Activated T-cell treated with anti-CD3 and anti-CD28 coated beads, Interleukin-2, amount 50 U/mL, for 24 hours (primary cell): ENCODE measurements at regions not wholly inside any gene's neighbourhood (a gene's known extent, or its start where the extent isn't known, plus 50 kb on each side); places are given as distances from the start of the nearest gene placed in this dataset.
"Not testable (repeated sequence)": the region's sequence is repeated elsewhere in the genome, so short reads cannot be mapped to it uniquely, and the experiment has no call there.

Experiments used
- DNase-seq: peaks from one replicate; pipeline ENCODE4 v3.0.0-alpha.2; 2020
- H3K27ac Mint-ChIP-seq: 2 replicates; pipeline ENCODE4 v1.8.0; 2020; ENCODE audit warnings: mild to moderate bottlenecking, mixed read lengths
- H3K27me3 Mint-ChIP-seq: 2 replicates; pipeline ENCODE4 v1.8.0; 2020; ENCODE audit warnings: mixed read lengths
- H3K36me3 Mint-ChIP-seq: 2 replicates; pipeline ENCODE4 v1.8.0; 2020; ENCODE audit warnings: low read depth, mixed read lengths
- H3K4me1 Mint-ChIP-seq: 2 replicates; pipeline ENCODE4 v1.8.0; 2020; ENCODE audit warnings: low read depth, mixed read lengths
- H3K4me3 Mint-ChIP-seq: 2 replicates; pipeline ENCODE4 v1.8.0; 2020; ENCODE audit warnings: mild to moderate bottlenecking, moderate library complexity, mixed read lengths
- H3K9me3 Mint-ChIP-seq: 2 replicates; pipeline ENCODE4 v1.8.0; 2020; ENCODE audit warnings: mixed read lengths

DNA sequence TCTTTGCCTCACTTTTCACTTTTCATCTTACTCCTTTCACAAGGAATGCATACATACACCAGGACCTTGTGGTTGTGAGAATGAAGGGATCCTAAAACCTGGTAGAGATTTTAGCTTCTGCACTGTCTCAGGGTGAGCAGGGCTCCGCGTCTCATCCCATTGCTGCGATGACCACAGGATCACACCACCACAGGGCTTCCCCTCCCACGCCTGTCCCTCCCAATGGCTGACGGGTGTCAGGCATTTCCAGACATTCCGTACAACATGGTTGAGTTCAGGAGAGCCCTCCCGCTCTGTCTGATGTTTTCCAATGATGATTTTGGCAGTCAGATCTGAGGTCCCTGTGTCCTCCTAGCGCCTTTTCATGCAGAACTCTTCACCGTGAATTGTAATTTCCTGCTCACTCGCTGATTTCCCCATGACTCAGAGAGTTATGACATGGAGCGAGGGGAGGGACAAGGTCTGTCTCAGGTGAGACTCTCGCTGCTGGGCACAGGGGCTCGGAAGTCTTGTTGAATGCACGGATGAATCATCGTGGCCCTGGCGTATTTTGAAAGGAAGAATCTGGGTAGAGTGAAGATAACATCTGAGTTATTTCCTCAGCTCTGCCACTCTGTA lies 102.8 kb downstream of the TEX29 start:
- no peak for DNase-seq
- Mint-ChIP-seq H3K4me3 (no peak overlapping the region), H3K36me3 (no peaks in the 10 kb centered on the region), H3K4me1 (no peaks in the 10 kb centered on the region), H3K27me3 (peaks cover 4% of the 10 kb centered on the region), H3K9me3 (no peaks in the 10 kb centered on the region), H3K27ac (no peak overlapping the region)

DNA sequence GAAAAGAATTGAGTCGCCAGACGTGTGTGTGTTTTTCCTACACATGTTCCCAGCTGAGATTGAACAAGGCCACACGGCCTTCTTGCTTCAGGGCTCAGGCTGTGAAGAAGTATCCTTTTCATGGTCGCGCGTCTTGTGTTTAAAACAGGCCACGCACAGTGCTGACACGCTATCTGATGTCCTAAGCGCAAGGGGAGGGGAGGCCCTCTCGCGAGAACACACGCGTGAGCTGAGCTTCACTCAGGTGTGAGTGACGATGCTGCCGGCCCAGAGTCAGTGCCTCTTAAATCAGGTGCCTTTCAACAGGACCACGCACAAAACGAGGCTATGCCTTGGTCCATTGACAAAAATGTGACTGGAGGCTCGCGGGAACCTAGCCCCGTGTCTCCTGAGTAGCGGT lies 103.7 kb downstream of the TEX29 start:
- Mint-ChIP-seq H3K9me3 (no peaks in the 10 kb centered on the region), H3K36me3 (no peaks in the 10 kb centered on the region), H3K27ac (no peak overlapping the region), H3K4me1 (no peaks in the 10 kb centered on the region), H3K27me3 (peaks cover 7% of the 10 kb centered on the region), H3K4me3 (no peak overlapping the region)
- no peak for DNase-seq

DNA sequence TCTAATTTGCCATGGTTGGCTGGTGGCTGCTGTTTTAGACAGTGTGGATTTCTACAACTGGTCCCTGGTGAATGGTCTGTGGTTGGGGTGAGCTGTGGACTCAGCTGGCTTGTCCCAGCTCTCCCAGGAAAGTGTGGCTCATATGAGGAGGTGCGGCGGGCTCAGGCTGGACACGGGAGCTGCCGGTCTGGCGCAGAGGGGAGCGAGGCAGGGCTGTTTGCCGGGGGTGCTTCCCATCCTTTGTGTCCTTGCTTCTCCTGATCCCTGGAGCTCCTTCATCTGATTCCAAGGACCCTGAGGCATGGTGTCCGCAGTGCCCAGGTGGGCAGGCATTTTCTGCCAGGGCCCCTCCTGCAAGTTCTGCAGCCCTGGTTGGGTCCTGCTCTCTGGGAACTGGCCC lies 104.9 kb downstream of the TEX29 start:
- no peaks in the 10 kb centered on the region for H3K36me3 Mint-ChIP-seq
- H3K9me3 Mint-ChIP-seq = no peaks in the 10 kb centered on the region
- no peak overlapping the region for H3K4me3 Mint-ChIP-seq
- no peak for DNase-seq
- H3K27me3 Mint-ChIP-seq = peaks cover 12% of the 10 kb centered on the region
- H3K4me1 Mint-ChIP-seq = no peaks in the 10 kb centered on the region
- no peak overlapping the region for H3K27ac Mint-ChIP-seq

DNA sequence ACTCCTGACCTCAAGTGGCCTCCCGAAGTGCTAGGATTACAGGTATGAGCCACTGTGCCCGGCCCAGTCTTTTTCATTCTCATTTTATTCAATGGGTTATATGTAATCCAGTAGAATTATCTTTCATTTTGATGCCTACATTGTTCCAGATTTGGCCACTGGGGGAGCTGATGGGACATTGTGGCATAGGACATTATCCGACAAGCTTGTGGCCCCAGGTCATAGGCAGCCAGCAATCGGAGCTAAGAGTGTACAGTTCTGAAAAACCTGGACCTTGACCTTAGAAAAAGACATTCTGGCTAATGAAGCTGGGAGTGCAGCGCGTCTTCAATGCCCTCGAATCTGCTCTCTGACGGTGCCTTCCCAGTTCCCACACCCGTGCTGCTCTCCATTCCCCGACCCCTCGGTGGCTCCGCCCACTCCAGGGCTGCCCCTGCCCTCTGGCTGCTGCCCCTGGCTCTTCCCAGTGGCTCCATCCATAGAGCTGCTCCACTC lies 108.7 kb downstream of the TEX29 start:
- DNase-seq = peak; percentile 39
- Mint-ChIP-seq H3K36me3 (no peaks in the 10 kb centered on the region), H3K27me3 (peaks cover 39% of the 10 kb centered on the region), H3K4me3 (no peak overlapping the region), H3K4me1 (no peaks in the 10 kb centered on the region), H3K9me3 (no peaks in the 10 kb centered on the region), H3K27ac (no peak overlapping the region)

DNA sequence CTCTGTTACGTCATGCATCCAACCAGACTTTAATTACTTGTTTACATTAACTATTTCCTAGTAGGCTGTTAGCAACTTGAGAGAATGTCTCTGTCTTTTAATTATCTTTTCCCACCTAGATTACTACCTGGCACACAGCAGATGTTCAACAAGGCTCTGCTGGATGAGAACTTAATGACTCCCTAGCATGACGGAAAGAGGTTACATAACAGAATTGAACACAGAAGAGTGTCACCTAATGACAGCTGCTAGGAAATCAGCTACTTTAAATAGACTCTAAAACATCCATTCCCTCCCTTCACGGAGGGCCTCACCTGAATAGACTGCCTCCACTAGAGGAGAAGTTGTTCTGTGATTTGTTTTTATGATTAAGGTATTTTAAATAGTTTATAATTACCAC lies 110.8 kb downstream of the TEX29 start:
- no peaks in the 10 kb centered on the region for H3K4me1 Mint-ChIP-seq
- DNase-seq = no peak
- no peak overlapping the region for H3K4me3 Mint-ChIP-seq
- H3K36me3 Mint-ChIP-seq = no peaks in the 10 kb centered on the region
- no peaks in the 10 kb centered on the region for H3K9me3 Mint-ChIP-seq
- no peak overlapping the region for H3K27ac Mint-ChIP-seq
- H3K27me3 Mint-ChIP-seq = peaks cover 47% of the 10 kb centered on the region

DNA sequence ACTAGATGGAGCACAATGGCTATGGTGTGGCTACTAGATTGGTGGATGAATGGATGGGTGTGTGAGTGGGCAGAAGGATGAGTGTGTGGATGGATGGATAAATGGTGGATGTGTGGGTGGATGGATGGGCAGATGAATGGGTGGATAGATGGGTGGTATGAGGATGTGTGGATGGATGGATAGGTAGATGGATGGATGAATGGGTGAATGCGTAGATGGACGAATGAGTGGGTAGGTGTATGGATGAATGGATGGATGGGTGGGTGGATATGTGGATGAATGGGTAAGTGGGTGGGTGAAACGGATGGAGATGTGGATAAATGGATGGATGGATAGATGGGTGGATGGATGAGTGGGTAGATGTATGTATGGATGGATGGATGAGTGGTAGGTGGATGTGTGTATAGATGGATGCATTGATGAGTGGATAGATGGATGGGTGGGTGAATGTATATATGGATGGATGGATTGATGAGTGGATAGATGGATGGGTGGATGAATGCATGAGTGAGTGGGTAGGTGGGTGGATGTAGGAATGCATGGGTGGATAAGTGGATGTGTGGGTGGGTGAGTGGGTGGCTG lies 114.2 kb downstream of the TEX29 start:
- Mint-ChIP-seq H3K36me3 (no peaks in the 10 kb centered on the region), H3K27me3 (peaks cover 35% of the 10 kb centered on the region), H3K4me1 (no peaks in the 10 kb centered on the region), H3K9me3 (no peaks in the 10 kb centered on the region), H3K4me3 (no peak overlapping the region), H3K27ac (no peak overlapping the region)
- DNase-seq = no peak

DNA sequence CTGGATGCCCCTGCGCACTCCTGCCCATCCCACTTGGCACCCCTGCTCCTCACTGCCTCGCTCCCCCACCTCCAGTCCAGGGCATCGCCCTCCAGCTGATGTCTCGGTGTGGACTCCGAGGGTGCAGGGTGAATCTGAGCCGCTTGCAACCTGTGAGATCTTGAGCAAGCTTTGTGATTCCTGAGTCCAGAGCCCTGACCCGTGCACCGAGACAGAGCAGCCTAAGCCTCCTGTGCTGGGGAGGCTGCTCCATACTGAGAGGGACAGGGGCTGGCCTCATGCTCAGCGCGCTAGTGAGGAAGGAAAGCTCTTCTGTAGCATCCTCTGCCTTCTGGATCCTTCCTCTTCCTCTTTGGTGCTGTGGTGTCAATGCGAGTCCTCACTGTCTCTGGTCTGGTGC lies 116.0 kb downstream of the TEX29 start:
- H3K9me3 Mint-ChIP-seq = no peaks in the 10 kb centered on the region
- peaks cover 26% of the 10 kb centered on the region for H3K27me3 Mint-ChIP-seq
- H3K36me3 Mint-ChIP-seq = no peaks in the 10 kb centered on the region
- H3K27ac Mint-ChIP-seq = no peak overlapping the region
- no peak overlapping the region for H3K4me3 Mint-ChIP-seq
- DNase-seq = no peak
- H3K4me1 Mint-ChIP-seq = no peaks in the 10 kb centered on the region

DNA sequence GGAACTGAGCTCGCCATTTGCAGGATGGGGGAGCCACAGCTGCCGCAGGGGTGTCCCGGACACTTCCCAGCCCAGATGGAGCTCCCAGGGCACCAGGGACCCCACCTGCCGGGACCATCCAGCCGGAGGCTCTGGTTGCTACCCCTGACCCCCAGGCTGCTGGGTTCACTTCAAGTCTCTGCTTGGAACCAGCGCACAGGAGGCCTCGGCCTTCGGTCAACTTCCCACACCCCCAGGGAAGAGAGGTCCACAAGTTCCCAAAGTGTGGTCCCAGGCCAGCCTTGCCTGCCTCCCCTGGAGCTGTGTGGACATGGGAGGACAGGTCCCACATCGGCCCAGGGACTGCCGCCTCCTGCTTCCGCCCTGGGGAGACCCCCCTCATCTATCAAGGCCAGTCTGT lies 117.0 kb downstream of the TEX29 start:
- H3K4me1 Mint-ChIP-seq = no peaks in the 10 kb centered on the region
- H3K36me3 Mint-ChIP-seq = no peaks in the 10 kb centered on the region
- no peak overlapping the region for H3K4me3 Mint-ChIP-seq
- no peak overlapping the region for H3K27ac Mint-ChIP-seq
- H3K9me3 Mint-ChIP-seq = no peaks in the 10 kb centered on the region
- H3K27me3 Mint-ChIP-seq = peaks cover 22% of the 10 kb centered on the region
- no peak for DNase-seq

DNA sequence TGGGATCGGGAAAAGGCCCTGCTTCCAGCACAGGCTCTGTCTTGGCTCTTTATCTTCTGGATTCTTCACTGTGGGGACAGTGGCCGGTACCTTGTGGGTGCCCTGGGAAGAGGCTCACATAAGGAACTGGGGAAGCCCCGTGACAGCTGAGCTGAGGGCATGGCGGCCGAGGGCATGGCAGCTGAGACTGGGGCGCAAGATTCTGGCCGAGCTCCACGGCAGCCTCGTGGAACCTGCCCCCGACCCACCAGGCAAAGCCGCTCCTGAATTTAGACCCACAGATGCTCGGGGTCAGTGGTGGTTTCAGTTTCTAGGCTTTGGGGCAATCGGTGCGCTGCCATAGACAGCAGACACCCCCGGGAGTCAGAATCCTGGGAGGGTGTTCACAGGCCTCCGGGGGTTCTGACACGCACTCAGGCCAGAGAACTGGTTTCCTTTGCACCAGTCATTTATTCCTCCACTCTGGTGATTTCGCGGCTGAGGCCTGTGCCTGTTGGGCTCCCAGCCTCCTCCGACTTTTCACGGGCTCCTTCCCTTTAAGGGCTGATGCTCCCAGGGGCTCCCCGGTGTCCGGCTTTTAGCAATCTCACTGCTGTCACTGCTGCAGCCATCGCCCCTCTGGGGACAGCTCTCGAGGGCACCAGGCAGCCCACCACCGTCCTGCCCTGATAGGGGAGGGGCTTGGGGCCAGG lies 117.6 kb downstream of the TEX29 start:
- Mint-ChIP-seq H3K27me3 (peaks cover 22% of the 10 kb centered on the region), H3K36me3 (no peaks in the 10 kb centered on the region), H3K4me1 (no peaks in the 10 kb centered on the region), H3K9me3 (no peaks in the 10 kb centered on the region), H3K27ac (no peak overlapping the region), H3K4me3 (no peak overlapping the region)
- no peak for DNase-seq

DNA sequence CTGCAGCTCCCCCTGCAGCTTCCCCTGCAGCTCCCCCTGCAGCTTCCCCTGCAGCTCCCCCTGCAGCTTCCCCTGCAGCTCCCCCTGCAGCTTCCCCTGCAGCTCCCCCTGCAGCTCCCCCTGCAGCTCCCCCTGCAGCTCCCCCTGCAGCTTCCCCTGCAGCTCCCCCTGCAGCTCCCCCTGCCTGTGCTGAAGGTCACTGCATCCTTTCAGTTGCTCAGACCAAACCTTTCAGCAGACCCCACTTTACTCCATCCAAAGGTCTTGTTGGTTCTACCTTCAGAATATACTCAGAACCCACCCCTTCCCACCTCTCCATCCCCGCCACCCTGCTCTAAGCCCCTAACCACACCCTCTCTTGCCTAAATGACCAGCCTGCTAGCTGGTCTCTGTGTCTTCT lies 120.0 kb downstream of the TEX29 start:
- not testable (repeated sequence) for H3K9me3 Mint-ChIP-seq, H3K4me3 Mint-ChIP-seq, DNase-seq, H3K4me1 Mint-ChIP-seq, H3K27ac Mint-ChIP-seq, H3K36me3 Mint-ChIP-seq
- peaks cover 12% of the 10 kb centered on the region for H3K27me3 Mint-ChIP-seq

DNA sequence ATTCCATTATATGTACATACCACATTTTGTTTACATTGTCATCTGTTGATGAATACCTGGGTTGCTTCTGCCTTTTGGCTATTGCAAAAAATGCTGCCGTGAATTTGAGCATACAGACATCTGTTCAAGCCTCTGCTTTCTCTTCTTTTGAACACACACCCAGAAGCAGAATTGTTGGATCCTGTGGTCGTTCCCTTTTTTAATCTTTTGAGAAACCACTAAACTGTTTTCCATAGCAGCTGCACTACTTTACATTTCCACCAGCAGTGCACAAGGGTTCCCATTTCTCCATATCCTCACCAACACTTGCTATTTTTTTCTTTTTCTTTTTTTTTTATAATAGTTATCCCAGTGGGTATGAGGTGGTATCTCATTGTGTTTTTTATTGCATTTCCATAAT lies 123.5 kb downstream of the TEX29 start:
- Mint-ChIP-seq H3K4me3 (no peak overlapping the region), H3K9me3 (peaks cover 11% of the 10 kb centered on the region), H3K4me1 (no peaks in the 10 kb centered on the region), H3K27me3 (peaks cover 34% of the 10 kb centered on the region), H3K36me3 (no peaks in the 10 kb centered on the region), H3K27ac (no peak overlapping the region)
- no peak for DNase-seq

DNA sequence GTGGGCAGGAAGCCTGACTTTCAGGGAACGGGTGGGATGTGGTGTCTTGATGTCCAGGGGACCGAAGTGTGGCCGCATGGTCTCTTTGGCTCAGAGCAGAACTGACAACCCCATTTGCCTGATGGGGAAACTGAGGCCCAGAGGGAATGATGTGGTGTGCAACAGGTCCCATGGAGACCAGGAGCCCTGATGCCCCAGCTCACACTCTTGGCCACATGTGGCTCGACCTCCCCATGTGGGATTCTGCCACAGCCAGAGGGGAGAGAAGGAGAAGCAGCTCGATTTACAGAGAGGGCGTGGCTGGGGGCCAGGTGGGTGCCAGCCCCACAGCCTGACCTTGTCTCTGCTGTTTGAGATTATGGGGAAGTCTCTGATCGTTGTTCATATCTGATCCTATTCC lies 128.1 kb downstream of the TEX29 start:
- no peak overlapping the region for H3K4me3 Mint-ChIP-seq
- H3K27me3 Mint-ChIP-seq = peaks cover 45% of the 10 kb centered on the region
- no peak overlapping the region for H3K27ac Mint-ChIP-seq
- H3K36me3 Mint-ChIP-seq = no peaks in the 10 kb centered on the region
- no peak for DNase-seq
- peaks cover 11% of the 10 kb centered on the region for H3K9me3 Mint-ChIP-seq
- no peaks in the 10 kb centered on the region for H3K4me1 Mint-ChIP-seq

DNA sequence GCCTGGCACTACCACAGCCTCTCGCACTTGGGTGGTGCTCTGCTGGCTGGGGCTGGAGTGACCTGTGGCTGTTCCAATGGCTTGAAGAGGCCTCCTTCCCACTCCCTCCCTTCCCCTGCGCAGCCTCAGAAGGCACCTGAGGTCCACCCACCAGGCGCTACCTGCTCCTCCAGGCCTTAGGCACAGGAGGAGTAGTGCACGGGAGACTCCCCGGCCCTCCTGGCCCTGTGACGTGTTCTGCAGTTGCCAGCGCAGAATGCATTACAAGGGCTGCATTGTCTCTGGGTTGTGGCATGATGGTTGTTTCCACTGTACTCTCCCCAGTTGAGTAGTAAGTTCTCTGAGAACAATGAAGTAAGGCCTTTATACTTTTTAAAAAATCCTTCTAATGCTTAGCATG lies 128.6 kb downstream of the TEX29 start:
- DNase-seq = no peak
- no peaks in the 10 kb centered on the region for H3K36me3 Mint-ChIP-seq
- H3K27me3 Mint-ChIP-seq = peaks cover 45% of the 10 kb centered on the region
- peaks cover 11% of the 10 kb centered on the region for H3K9me3 Mint-ChIP-seq
- H3K27ac Mint-ChIP-seq = no peak overlapping the region
- no peak overlapping the region for H3K4me3 Mint-ChIP-seq
- no peaks in the 10 kb centered on the region for H3K4me1 Mint-ChIP-seq

DNA sequence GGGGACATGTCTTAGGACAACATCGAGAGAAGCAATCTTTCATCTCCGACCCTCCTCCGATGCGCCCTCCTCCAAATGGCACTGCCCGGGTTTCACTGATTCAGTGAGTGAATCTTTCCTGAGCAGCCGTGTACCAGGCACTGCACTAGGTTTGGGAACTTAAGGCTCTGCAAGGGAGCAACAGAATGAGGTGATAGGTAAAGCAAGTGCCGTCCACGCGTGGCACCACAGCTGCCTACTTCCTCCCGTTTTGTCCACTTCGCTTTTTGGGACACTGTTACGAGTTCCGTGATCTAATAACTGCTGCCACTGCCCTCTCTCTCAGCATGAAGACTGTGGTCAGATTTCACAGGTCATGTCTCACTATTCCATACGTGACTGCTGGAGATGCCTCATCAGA lies 131.0 kb downstream of the TEX29 start:
- H3K27me3 Mint-ChIP-seq = peaks cover 31% of the 10 kb centered on the region
- H3K27ac Mint-ChIP-seq = no peak overlapping the region
- no peak overlapping the region for H3K4me3 Mint-ChIP-seq
- peaks cover 8% of the 10 kb centered on the region for H3K9me3 Mint-ChIP-seq
- H3K36me3 Mint-ChIP-seq = no peaks in the 10 kb centered on the region
- no peak for DNase-seq
- no peaks in the 10 kb centered on the region for H3K4me1 Mint-ChIP-seq

DNA sequence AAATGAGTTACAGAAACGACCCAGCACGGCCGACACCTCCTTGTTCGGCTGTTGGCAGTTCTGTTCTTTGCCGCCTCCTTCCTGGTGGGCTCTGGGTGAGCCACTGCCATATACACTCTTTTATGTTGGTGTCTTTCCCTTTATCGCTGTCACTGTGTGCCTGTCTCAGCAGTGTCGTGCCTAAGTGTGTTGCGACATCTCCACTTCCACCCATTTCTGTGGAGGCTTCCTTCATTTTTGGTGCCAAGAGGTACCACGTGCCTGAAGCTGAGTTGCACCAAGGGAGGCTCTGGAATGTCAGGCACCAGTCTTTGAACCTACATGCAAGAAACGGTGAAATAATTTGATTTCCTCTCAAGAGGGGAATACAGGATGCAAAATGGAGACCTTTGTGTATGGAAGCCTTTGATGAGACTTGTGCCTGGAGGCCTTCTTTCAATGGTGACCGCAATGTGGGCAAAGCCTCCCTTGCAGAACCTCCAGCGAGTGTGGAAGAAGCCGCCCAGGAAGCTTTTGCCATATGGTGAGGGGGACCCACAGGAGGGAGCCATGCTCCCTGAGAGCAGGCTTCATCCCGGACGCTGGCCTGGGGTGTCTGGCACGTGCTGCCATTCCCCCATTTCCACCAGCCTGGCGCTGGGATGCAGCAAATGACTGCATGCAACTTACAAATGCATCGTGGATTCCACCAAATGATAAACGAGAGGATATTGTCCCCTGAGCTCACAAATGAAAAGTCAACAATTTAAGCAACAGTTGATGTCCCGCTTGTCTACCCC lies 136.2 kb downstream of the TEX29 start:
- H3K4me1 Mint-ChIP-seq = peaks cover 1% of the 10 kb centered on the region
- H3K27me3 Mint-ChIP-seq = peaks cover 29% of the 10 kb centered on the region
- H3K9me3 Mint-ChIP-seq = no peaks in the 10 kb centered on the region
- H3K36me3 Mint-ChIP-seq = no peaks in the 10 kb centered on the region
- H3K27ac Mint-ChIP-seq = no peak overlapping the region
- H3K4me3 Mint-ChIP-seq = no peak overlapping the region
- no peak for DNase-seq
